ENCODE measurements at regions not wholly inside any gene's neighbourhood (a gene's known extent, or its start where the extent isn't known, plus 50 kb on each side); places are given as distances from the start of the nearest gene placed in this dataset.

DNA sequence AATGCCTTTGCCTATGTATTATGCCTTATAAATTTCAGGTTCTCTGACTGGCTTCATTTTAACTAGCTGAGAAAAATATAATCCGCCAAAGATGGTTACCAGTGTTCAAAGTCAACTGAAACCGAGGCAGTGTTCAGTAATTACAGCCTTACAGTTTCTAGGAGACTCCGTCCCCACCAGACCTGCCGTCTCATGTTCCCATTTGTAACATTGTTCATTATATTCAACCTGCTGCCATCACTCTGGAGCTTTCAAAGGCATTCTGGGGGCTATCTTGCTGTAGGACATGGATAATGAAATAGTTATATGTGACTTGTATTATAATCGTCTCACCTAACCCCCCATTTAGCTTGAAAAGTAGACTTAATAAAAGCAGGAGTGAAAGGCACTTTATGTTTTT, 302.5 kb downstream of the RWDD3 start:
- TF ChIP-seq POLR2AphosphoS5 (IDR thresholded peaks at IDR 0.05; ENCODE audit: borderline replicate concordance, low read depth, low read length) (no peak), EZH2 (IDR thresholded peaks at IDR 0.05) (no peak), FOXP2 (optimal IDR thresholded peaks at IDR 0.05; ENCODE audit: control extremely low read depth, extremely low read length, insufficient read depth) (no peak)

All from SK-N-MC (cell line).